ENCODE measurements at regions not wholly inside any gene's neighbourhood (a gene's known extent, or its start where the extent isn't known, plus 50 kb on each side); places are given as distances from the start of the nearest gene placed in this dataset.

DNA sequence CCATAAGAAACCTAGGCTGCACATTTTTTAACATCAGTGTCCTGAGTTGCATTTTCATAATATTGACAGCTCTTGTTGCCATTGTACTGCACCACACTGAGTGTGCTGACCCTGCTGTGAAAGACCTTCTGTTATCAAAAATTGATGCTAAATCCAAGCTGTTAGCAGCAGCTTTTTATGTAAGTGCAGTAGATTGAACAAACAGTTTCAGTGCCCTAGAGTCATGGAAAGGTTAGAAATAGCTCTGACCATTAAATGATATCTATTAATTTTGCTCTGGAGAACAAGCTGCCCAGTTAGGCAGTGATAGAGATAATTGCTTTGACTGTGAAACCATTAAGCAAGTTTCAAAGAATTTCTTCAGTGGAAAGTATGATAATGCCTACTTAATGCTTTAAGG lies 1289.2 kb upstream of the PCDH20 start:
- TF ChIP-seq, protein P1, sequence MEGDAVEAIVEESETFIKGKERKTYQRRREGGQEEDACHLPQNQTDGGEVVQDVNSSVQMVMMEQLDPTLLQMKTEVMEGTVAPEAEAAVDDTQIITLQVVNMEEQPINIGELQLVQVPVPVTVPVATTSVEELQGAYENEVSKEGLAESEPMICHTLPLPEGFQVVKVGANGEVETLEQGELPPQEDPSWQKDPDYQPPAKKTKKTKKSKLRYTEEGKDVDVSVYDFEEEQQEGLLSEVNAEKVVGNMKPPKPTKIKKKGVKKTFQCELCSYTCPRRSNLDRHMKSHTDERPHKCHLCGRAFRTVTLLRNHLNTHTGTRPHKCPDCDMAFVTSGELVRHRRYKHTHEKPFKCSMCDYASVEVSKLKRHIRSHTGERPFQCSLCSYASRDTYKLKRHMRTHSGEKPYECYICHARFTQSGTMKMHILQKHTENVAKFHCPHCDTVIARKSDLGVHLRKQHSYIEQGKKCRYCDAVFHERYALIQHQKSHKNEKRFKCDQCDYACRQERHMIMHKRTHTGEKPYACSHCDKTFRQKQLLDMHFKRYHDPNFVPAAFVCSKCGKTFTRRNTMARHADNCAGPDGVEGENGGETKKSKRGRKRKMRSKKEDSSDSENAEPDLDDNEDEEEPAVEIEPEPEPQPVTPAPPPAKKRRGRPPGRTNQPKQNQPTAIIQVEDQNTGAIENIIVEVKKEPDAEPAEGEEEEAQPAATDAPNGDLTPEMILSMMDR (IDR thresholded peaks at IDR 0.05) = no peak
- TF ChIP-seq POLR2A (IDR thresholded peaks at IDR 0.05) = no peak
